ENCODE measurements at regions not wholly inside any gene's neighbourhood (a gene's known extent, or its start where the extent isn't known, plus 50 kb on each side); places are given as distances from the start of the nearest gene placed in this dataset.
"Not testable (repeated sequence)": the region's sequence is repeated elsewhere in the genome, so short reads cannot be mapped to it uniquely, and the experiment has no call there.

GRCh38 chr21:10270211-10270610 is 251.2 kb upstream of the TPTE start:
- H3K27me3 ChIP-seq (ENCODE audit: low read length); H4K20me1 ChIP-seq (ENCODE audit: insufficient read depth, low read depth, low read length); H2AFZ ChIP-seq (ENCODE audit: low read length); H3K4me1 ChIP-seq (ENCODE audit: low read length); H3K9me3 ChIP-seq (ENCODE audit: low read length); DNase-seq; H3K4me2 ChIP-seq (ENCODE audit: low read depth, low read length, poor library complexity, severe bottlenecking); H3K27ac ChIP-seq (ENCODE audit: low read length); H3K9ac ChIP-seq (ENCODE audit: low read length); H3K9me2 ChIP-seq (replicated peaks; ENCODE audit: insufficient read depth, low read length); H3K79me2 ChIP-seq (ENCODE audit: low read length); H3K36me3 ChIP-seq (ENCODE audit: insufficient read depth, low read length); H3K4me3 ChIP-seq (ENCODE audit: low read length): not testable (repeated sequence)

GRCh38 chr21:10271666-10272207 is 249.6 kb upstream of the TPTE start:
- not testable (repeated sequence) for H3K27me3 ChIP-seq (ENCODE audit: low read length); H3K4me3 ChIP-seq (ENCODE audit: low read length)
- DNase-seq, result peak; percentile 37

GRCh38 chr21:10272216-10272615 is 249.2 kb upstream of the TPTE start:
- H4K20me1 ChIP-seq (ENCODE audit: insufficient read depth, low read depth, low read length), result no peaks in the 10 kb centered on the region

More at GRCh38 chr21:10271666-10272207, 249.6 kb upstream of the TPTE start:
- H3K9me2 ChIP-seq (replicated peaks; ENCODE audit: insufficient read depth, low read length); H3K9ac ChIP-seq (ENCODE audit: low read length); H3K4me2 ChIP-seq (ENCODE audit: low read depth, low read length, poor library complexity, severe bottlenecking); H3K4me1 ChIP-seq (ENCODE audit: low read length); H4K20me1 ChIP-seq (ENCODE audit: insufficient read depth, low read depth, low read length); H3K9me3 ChIP-seq (ENCODE audit: low read length); H3K27ac ChIP-seq (ENCODE audit: low read length); H2AFZ ChIP-seq (ENCODE audit: low read length); H3K36me3 ChIP-seq (ENCODE audit: insufficient read depth, low read length); H3K79me2 ChIP-seq (ENCODE audit: low read length): not testable (repeated sequence)

GRCh38 chr21:10273196-10273595 is 248.2 kb upstream of the TPTE start:
- Histone ChIP-seq H2AFZ (ENCODE audit: low read length) (no peak overlapping the region), H3K27me3 (ENCODE audit: low read length) (no peaks in the 10 kb centered on the region), H3K4me2 (ENCODE audit: low read depth, low read length, poor library complexity, severe bottlenecking) (no peak overlapping the region), H3K36me3 (ENCODE audit: insufficient read depth, low read length) (no peaks in the 10 kb centered on the region), H3K9ac (ENCODE audit: low read length) (no peak overlapping the region), H3K4me3 (ENCODE audit: low read length) (no peak overlapping the region), H3K4me1 (ENCODE audit: low read length) (no peaks in the 10 kb centered on the region), H4K20me1 (ENCODE audit: insufficient read depth, low read depth, low read length) (no peaks in the 10 kb centered on the region), H3K79me2 (ENCODE audit: low read length) (no peaks in the 10 kb centered on the region), H3K9me3 (ENCODE audit: low read length) (peaks cover 7% of the 10 kb centered on the region), H3K27ac (ENCODE audit: low read length) (no peak overlapping the region), H3K9me2 (replicated peaks; ENCODE audit: insufficient read depth, low read length) (no peaks in the 10 kb centered on the region)
- DNase-seq, result no peak

More at GRCh38 chr21:10272216-10272615, 249.2 kb upstream of the TPTE start:
- H3K4me3 ChIP-seq (ENCODE audit: low read length), result no peak overlapping the region
- H3K4me2 ChIP-seq (ENCODE audit: low read depth, low read length, poor library complexity, severe bottlenecking), result no peak overlapping the region
- H3K27me3 ChIP-seq (ENCODE audit: low read length), result no peaks in the 10 kb centered on the region
- peaks cover 7% of the 10 kb centered on the region for H3K9me3 ChIP-seq (ENCODE audit: low read length)
- H3K4me1 ChIP-seq (ENCODE audit: low read length), result no peaks in the 10 kb centered on the region
- H3K79me2 ChIP-seq (ENCODE audit: low read length), result no peaks in the 10 kb centered on the region
- no peak for DNase-seq
- no peaks in the 10 kb centered on the region for H3K36me3 ChIP-seq (ENCODE audit: insufficient read depth, low read length)
- H2AFZ ChIP-seq (ENCODE audit: low read length), result no peak overlapping the region
- H3K9me2 ChIP-seq (replicated peaks; ENCODE audit: insufficient read depth, low read length), result no peaks in the 10 kb centered on the region
- H3K9ac ChIP-seq (ENCODE audit: low read length), result no peak overlapping the region
- no peak overlapping the region for H3K27ac ChIP-seq (ENCODE audit: low read length)

- H4K20me1 ChIP-seq (ENCODE audit: insufficient read depth, low read depth, low read length); H2AFZ ChIP-seq (ENCODE audit: low read length); H3K79me2 ChIP-seq (ENCODE audit: low read length); H3K4me2 ChIP-seq (ENCODE audit: low read depth, low read length, poor library complexity, severe bottlenecking); H3K9me3 ChIP-seq (ENCODE audit: low read length); H3K4me3 ChIP-seq (ENCODE audit: low read length); H3K9me2 ChIP-seq (replicated peaks; ENCODE audit: insufficient read depth, low read length); H3K27me3 ChIP-seq (ENCODE audit: low read length); H3K27ac ChIP-seq (ENCODE audit: low read length); DNase-seq; H3K4me1 ChIP-seq (ENCODE audit: low read length); H3K9ac ChIP-seq (ENCODE audit: low read length); H3K36me3 ChIP-seq (ENCODE audit: insufficient read depth, low read length): not testable (repeated sequence)
Measured at GRCh38 chr21:10273794-10274338, 247.5 kb upstream of the TPTE start.
